ENCODE measurements at regions not wholly inside any gene's neighbourhood (a gene's known extent, or its start where the extent isn't known, plus 50 kb on each side); places are given as distances from the start of the nearest gene placed in this dataset.

- TF ChIP-seq, protein P1, sequence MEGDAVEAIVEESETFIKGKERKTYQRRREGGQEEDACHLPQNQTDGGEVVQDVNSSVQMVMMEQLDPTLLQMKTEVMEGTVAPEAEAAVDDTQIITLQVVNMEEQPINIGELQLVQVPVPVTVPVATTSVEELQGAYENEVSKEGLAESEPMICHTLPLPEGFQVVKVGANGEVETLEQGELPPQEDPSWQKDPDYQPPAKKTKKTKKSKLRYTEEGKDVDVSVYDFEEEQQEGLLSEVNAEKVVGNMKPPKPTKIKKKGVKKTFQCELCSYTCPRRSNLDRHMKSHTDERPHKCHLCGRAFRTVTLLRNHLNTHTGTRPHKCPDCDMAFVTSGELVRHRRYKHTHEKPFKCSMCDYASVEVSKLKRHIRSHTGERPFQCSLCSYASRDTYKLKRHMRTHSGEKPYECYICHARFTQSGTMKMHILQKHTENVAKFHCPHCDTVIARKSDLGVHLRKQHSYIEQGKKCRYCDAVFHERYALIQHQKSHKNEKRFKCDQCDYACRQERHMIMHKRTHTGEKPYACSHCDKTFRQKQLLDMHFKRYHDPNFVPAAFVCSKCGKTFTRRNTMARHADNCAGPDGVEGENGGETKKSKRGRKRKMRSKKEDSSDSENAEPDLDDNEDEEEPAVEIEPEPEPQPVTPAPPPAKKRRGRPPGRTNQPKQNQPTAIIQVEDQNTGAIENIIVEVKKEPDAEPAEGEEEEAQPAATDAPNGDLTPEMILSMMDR (IDR thresholded peaks at IDR 0.05), result no peak
- no peak overlapping the region for H3K4me3 ChIP-seq
- no peaks in the 10 kb centered on the region for H3K9me3 ChIP-seq
- H3K4me1 ChIP-seq, result no peaks in the 10 kb centered on the region
- no peak overlapping the region for H3K27ac ChIP-seq
- H3K27me3 ChIP-seq, result no peaks in the 10 kb centered on the region
- intact Hi-C loops (cut with DNase I), result no loop called here
- H3K36me3 ChIP-seq, result no peaks in the 10 kb centered on the region
- DNase-seq (ENCODE audit: low spot score in 2 of 2), result peak in 1 of 2 donors; percentile 18
Measured at GRCh38 chr1:29427614-29428279, 191.4 kb downstream of the PTPRU start.

- intact Hi-C loops (cut with DNase I), result no loop called here
Measured at GRCh38 chr1:29426701-29427279, 190.5 kb downstream of the PTPRU start.

GRCh38 chr1:29425631-29426030 lies 189.3 kb downstream of the PTPRU start:
- peak in 1 of 2 donors; percentile 47 for DNase-seq (ENCODE audit: low spot score in 2 of 2)
- TF ChIP-seq, protein P1 (IDR thresholded peaks at IDR 0.05), result no peak
- Histone ChIP-seq H3K4me3 (no peak overlapping the region), H3K4me1 (no peaks in the 10 kb centered on the region), H3K36me3 (no peaks in the 10 kb centered on the region), H3K9me3 (no peaks in the 10 kb centered on the region), H3K27me3 (no peaks in the 10 kb centered on the region), H3K27ac (no peak overlapping the region)
- intact Hi-C loops (cut with DNase I), result no loop called here

More at GRCh38 chr1:29426701-29427279, 190.5 kb downstream of the PTPRU start:
- H3K36me3 ChIP-seq, result no peaks in the 10 kb centered on the region
- H3K4me3 ChIP-seq, result no peak overlapping the region
- no peaks in the 10 kb centered on the region for H3K4me1 ChIP-seq
- TF ChIP-seq, protein P1 (IDR thresholded peaks at IDR 0.05), result no peak
- peak in 1 of 2 donors; percentile 47 for DNase-seq (ENCODE audit: low spot score in 2 of 2)
- H3K27ac ChIP-seq, result no peak overlapping the region
- H3K9me3 ChIP-seq, result no peaks in the 10 kb centered on the region
- H3K27me3 ChIP-seq, result no peaks in the 10 kb centered on the region

DNA sequence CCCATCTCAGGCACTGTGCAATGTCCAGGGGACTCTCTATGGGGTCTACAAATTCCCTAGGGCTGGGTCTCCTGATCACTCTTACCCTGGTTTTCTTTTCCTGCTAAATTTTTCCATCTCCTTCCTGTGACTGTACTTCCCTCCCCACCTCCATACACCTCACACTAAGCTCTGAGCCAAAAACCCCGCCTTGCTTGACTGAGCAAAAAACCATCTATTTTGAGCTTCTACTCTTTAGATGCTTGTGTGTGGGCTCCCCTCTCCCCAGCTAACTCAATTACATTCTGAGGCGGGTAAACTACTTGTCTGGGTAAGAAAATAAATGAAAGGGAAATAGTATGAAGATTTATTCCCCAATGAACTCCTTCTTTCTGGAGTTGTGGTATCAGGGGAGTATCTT lies 187.9 kb downstream of the PTPRU start:
- H3K27me3 ChIP-seq, result no peaks in the 10 kb centered on the region
- H3K9me3 ChIP-seq, result no peaks in the 10 kb centered on the region
- H3K27ac ChIP-seq, result no peak overlapping the region
- intact Hi-C loops (cut with DNase I), result no loop called here
- no peak for DNase-seq (ENCODE audit: low spot score in 2 of 2)
- no peaks in the 10 kb centered on the region for H3K36me3 ChIP-seq
- H3K4me1 ChIP-seq, result no peaks in the 10 kb centered on the region
- TF ChIP-seq, protein P1 (IDR thresholded peaks at IDR 0.05), result no peak
- H3K4me3 ChIP-seq, result no peak overlapping the region

GRCh38 chr1:29420202-29420601 lies 183.9 kb downstream of the PTPRU start:
- intact Hi-C loops (cut with DNase I), result no loop called here
- TF ChIP-seq, protein P1 (IDR thresholded peaks at IDR 0.05), result no peak
- H3K9me3 ChIP-seq, result no peaks in the 10 kb centered on the region

More at GRCh38 chr1:29420202-29420601, 183.9 kb downstream of the PTPRU start:
- Histone ChIP-seq H3K4me3 (no peak overlapping the region), H3K27ac (no peak overlapping the region), H3K4me1 (no peaks in the 10 kb centered on the region), H3K27me3 (no peaks in the 10 kb centered on the region), H3K36me3 (no peaks in the 10 kb centered on the region)
- DNase-seq (ENCODE audit: low spot score in 2 of 2), result no peak
